HG03045 (cell line): ENCODE measurements at regions not wholly inside any gene's neighbourhood (a gene's known extent, or its start where the extent isn't known, plus 50 kb on each side); places are given as distances from the start of the nearest gene placed in this dataset.

Experiments used
- ATAC-seq: cut with Tn5 transposase; IDR thresholded peaks from one replicate; pipeline ENCODE4 v1.9.1; 2021; ENCODE audit warnings: mild to moderate bottlenecking, moderate library complexity; ENCODE audit not compliant: unreplicated experiment

- peak; percentile 49 for ATAC-seq
Observed at GRCh38 chr15:70258369-70259027, 160.8 kb upstream of the TLE3 start.

GRCh38 chr15:70257573-70258248 is 160.0 kb upstream of the TLE3 start:
- ATAC-seq: no peak

DNA sequence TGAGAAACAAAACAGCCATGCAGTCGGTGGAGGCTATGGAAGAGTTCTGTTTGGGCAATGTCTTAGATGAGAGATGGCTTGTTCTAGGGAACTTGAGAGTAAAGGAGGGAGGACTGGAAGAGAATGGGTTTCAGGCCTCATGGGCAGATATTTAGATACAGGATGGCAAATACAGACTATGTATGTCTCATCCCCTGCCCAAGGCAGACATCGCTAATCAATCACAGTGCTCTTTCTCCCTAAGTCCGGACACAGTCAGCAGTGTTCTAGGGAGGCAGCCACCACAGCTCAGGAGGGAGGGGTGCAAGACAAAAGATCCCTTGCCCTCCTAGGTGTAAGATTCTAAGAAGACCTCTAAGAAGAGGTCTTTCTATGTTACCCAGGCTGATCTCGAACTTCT is 159.3 kb upstream of the TLE3 start:
- ATAC-seq: no peak

GRCh38 chr15:70254311-70254869 is 156.7 kb upstream of the TLE3 start:
- ATAC-seq: no peak

- ATAC-seq: no peak
Observed at GRCh38 chr15:70253461-70254156, 155.9 kb upstream of the TLE3 start.

DNA sequence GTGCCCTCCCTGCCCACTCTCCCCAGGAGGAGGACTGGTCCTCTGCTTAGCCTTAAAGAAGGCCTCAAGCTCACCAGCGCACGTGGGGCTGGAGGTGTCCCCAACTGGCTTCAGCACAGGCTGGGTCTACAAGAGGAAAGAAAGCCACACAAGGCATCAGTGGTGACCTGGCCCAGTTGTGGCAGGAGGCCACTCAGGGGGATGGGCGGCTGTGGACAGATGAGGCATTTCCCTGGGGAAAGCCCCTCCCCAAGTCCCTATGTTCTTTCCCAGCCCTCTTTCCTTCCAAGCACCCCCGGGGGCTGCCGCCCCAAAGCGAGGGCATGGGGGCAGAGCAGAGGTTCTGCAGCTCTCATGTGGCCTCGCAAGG is 155.2 kb upstream of the TLE3 start:
- no peak for ATAC-seq

DNA sequence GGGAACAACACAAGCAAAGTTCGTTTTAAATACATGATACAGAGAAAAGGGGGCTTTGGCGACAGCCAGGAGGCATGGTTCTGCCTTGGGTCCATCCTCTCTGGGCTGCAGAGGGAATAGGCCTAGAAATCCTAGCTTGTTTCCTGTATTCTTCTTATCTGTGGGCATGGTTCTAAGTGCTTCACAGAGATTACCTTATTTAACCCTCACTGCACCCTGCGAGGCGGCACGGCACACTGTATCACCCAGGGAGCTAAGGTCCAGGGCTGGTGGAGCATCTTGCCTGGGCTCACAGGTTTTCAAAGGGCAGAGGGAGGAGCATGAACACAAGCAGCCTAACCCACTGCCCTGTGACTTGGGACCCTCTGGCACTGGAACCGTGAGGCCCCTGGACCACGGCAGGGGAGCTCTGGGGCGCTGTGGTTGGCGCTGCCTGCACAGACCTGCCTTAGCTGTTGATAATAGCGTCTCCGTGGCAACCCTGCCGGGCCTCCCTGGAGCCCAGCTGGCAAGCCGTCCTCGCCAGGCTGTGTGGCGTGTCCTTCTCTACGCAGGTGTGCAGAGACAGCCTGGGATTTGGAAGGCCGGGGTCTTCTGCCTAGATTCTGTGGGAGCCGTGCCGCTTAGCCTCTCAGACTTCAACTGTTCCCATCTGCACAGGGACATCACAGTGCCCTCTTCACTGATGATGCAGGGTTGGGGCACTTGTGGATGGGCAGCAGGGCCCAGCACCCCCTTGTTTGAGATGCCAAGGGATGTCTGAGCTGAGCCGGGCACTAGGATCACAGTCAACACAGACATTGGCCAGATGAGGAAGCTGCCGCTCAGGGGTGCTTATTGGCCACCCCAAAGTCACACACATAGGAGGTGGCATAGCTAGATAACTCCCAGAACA is 154.6 kb upstream of the TLE3 start:
- ATAC-seq: no peak

GRCh38 chr15:70251246-70251990 is 153.7 kb upstream of the TLE3 start:
- no peak for ATAC-seq

GRCh38 chr15:70250208-70251201 is 152.8 kb upstream of the TLE3 start:
- no peak for ATAC-seq

- ATAC-seq: no peak
Observed at GRCh38 chr15:70249616-70250015, 151.9 kb upstream of the TLE3 start.

- no peak for ATAC-seq
Observed at GRCh38 chr15:70248116-70249025, 150.7 kb upstream of the TLE3 start.

- ATAC-seq: no peak
Observed at GRCh38 chr15:70247281-70247680, 149.6 kb upstream of the TLE3 start.

DNA sequence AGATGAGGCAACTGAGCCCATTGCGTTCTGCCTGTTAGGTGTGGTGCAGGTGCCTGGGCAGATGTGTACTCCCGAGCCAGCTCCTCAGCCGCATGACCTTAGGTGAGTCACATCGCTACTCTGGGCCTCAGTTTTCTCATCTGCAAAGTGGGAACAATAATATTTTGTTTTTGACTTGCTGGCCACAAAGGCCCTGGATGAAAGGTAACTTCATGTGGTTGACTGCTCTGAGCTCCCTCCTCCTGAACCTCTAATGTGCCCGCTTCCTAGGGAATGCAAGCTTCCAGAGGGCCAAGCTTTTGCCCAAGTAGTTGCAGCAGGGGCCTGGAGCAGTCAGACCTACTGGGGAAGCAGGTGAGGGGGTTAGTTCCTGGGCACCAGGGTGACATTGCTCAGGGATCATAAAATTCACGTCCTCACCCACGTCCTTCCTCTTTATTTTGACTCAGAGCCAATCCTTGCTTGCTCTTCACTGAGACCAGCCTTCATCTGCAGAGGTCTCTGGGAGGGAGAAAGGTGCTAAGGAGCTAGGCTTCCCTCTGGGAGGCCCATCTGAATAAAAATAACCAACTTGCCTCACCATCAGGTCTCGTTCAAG is 149.0 kb upstream of the TLE3 start:
- no peak for ATAC-seq

- no peak for ATAC-seq
Observed at GRCh38 chr15:70245932-70246622, 148.4 kb upstream of the TLE3 start.

- ATAC-seq: no peak
Observed at GRCh38 chr15:70244978-70245542, 147.3 kb upstream of the TLE3 start.

DNA sequence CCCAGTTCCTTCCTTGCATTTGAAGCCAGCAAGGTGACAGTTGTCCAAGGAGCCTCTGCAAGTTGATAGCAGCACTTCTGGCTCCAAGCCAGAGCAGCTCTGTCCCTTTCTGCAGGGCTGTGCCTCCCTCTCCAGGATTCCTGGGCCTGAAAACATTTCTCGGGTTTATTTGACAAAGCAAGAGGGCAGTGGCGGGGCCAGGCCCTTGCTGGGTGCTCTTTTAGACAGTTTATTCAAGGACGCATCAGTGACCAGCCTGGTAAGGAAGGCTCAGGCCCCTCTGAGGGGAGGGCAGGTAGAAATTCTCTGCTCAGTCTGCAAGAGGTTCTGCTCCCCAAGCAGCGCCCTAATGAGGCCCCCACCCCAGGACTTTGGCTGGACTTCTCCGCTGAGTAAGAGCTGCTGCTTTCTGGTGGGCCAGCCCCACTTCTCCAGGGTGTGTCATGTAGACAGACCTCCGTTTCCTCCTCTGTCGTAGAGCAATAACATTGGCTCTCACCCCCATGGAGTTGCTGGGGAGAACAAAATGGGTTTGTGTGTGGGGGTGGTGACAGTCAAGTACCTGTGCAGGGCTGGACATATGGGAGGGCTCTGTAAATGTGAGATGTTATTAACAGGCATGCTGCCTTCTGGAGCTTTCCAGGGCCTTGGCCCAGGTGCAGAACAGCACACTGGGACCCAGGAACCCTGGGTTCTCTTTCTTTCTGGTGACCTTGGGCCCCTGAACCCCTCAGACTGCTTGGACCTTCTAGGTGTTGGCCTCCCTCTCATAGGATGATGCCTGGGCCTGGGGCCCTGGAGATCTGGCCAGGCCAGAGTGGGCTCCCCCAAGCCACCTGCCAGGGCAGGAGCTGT is 146.2 kb upstream of the TLE3 start:
- ATAC-seq: no peak
